Muscle layer of duodenum (tissue), 2 donors: ENCODE measurements at regions not wholly inside any gene's neighbourhood (a gene's known extent, or its start where the extent isn't known, plus 50 kb on each side); places are given as distances from the start of the nearest gene placed in this dataset.

Source experiments
- H3K27ac ChIP-seq: one replicate; pipeline ENCODE4 v1.7.0; 2013; ENCODE audit warnings: mild to moderate bottlenecking, low read length
- H3K27me3 ChIP-seq: one replicate; pipeline ENCODE4 v1.7.0; 2013; ENCODE audit warnings: low read depth, mild to moderate bottlenecking, control low read depth, low read length
- H3K36me3 ChIP-seq, 2 donors: one replicate each; pipeline ENCODE4 v1.7.0; 2013; ENCODE audit warnings: low read length in 2 of 2, control low read depth in 1 of 2, mild to moderate bottlenecking in 1 of 2; ENCODE audit not compliant: insufficient read depth in 2 of 2, control insufficient read depth in 1 of 2
- H3K4me1 ChIP-seq, 2 donors: one replicate each; pipeline ENCODE4 v1.7.0; 2013; ENCODE audit warnings: low read length in 2 of 2, mild to moderate bottlenecking in 2 of 2, control low read depth in 1 of 2, moderate library complexity in 1 of 2; ENCODE audit not compliant: insufficient read depth in 2 of 2, control insufficient read depth in 1 of 2
- H3K4me3 ChIP-seq, 2 donors: one replicate each; pipeline ENCODE4 v1.7.0; 2013; ENCODE audit warnings: low read length in 2 of 2, low read depth in 1 of 2, mild to moderate bottlenecking in 1 of 2
- H3K9me3 ChIP-seq, 2 donors: one replicate each; pipeline ENCODE4 v1.7.0; 2013; ENCODE audit warnings: low read length in 2 of 2, control low read depth in 1 of 2, mild to moderate bottlenecking in 1 of 2; ENCODE audit not compliant: control insufficient read depth in 1 of 2
- donor health status: healthy.

DNA sequence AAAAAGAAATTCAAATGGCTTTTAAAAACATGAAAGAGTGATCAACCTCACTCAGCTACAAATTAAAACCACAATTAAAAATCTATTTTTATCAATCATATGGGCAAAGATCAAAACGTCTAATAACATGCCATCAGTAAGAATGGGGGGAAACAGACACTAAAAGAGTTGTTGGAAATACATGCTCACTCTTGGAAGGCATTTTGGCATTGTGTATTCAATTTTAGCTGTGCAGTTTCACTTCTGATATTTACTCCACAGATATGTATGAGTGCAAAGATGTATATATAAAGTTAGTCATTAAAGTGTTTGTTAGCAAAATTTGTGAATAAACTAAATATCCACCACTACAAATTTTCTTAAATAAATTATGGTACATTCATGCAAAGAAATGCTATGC lies 112.3 kb upstream of the TOP1 start:
- Histone ChIP-seq H3K4me3 (no peak overlapping the region), H3K36me3 (no peaks in the 10 kb centered on the region), H3K27me3 (no peaks in the 10 kb centered on the region), H3K27ac (no peak overlapping the region), H3K9me3 (no peaks in the 10 kb centered on the region), H3K4me1 (no peaks in the 10 kb centered on the region)

DNA sequence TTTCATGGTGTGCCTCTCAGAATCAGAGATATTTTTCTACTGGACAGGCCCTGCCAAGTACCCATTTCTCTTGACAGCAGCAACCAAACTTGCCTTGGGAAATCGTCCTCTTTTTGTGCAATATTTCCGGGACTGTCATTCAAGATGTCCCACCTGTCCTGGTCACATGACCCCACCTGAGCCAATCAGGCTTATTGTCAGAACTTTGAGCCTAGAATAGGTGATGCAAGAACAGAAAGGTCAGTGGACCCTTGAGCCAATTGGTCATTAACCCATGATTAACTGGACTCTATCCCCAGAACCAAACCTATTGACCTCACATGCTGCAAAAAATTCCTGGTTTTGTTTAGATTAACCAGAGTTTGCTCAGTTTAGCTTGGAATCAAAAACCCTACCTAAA lies 108.3 kb upstream of the TOP1 start:
- H3K9me3 ChIP-seq: no peaks in the 10 kb centered on the region
- no peaks in the 10 kb centered on the region for H3K36me3 ChIP-seq
- no peaks in the 10 kb centered on the region for H3K4me1 ChIP-seq
- H3K27ac ChIP-seq: no peak overlapping the region
- H3K4me3 ChIP-seq: no peak overlapping the region
- no peaks in the 10 kb centered on the region for H3K27me3 ChIP-seq

DNA sequence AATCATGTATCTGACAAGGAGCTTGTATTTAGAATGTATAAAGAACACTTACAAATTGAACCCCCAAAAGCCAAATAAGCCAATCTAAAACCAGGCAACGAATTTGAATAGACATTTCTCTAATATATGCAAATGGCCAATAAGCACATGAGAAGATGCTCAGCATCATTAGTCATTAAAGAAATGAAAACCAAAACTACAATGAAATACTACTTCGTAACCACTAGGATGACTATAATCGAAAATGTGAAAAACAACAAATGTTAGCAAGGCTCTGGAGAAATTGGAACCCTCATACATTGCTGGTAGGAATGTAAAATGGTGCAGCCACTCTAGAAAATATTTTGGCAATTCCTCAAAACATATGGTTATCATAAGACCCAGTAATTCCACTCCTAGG lies 105.8 kb upstream of the TOP1 start:
- H3K9me3 ChIP-seq: no peaks in the 10 kb centered on the region
- H3K4me3 ChIP-seq: no peak overlapping the region
- no peaks in the 10 kb centered on the region for H3K27me3 ChIP-seq

DNA sequence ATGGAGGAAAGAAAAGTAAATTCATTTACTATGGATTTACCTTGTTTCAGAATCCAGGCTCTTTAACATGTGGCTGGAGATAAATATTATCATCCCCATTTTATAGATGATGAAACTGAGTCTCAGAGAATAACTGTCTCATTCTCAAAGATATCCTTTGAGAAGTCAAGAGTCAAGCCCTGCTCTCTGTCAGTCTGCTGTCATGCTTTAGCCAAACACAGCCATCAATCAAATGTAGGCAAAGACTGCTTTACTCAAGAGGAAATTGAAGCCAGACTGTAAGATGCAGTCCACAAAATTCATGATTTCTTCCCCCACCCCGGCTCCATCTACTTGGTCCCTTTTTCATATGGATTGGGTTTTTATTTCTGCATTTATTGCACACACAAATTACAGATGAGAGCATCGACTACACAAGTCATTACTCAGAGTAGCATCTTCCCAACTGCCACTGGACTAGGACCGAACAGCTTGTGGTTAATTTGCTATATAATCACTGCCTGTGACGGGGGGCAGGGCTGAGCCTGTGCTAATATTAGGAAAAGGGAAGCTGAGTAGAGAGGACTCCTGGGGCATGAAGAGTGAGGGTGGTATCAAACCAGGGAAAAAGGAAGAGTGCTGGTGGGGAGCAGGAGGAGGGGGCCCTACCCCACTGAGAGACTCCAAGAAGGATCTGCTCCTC lies 102.7 kb upstream of the TOP1 start:
- no peaks in the 10 kb centered on the region for H3K27me3 ChIP-seq
- no peak overlapping the region for H3K27ac ChIP-seq
- H3K36me3 ChIP-seq: no peaks in the 10 kb centered on the region
- H3K4me1 ChIP-seq: no peaks in the 10 kb centered on the region
- no peaks in the 10 kb centered on the region for H3K9me3 ChIP-seq
- no peak overlapping the region for H3K4me3 ChIP-seq

More for the DNA sequence above, 105.8 kb upstream of the TOP1 start:
- H3K4me1 ChIP-seq: no peaks in the 10 kb centered on the region
- no peak overlapping the region for H3K27ac ChIP-seq
- no peaks in the 10 kb centered on the region for H3K36me3 ChIP-seq

DNA sequence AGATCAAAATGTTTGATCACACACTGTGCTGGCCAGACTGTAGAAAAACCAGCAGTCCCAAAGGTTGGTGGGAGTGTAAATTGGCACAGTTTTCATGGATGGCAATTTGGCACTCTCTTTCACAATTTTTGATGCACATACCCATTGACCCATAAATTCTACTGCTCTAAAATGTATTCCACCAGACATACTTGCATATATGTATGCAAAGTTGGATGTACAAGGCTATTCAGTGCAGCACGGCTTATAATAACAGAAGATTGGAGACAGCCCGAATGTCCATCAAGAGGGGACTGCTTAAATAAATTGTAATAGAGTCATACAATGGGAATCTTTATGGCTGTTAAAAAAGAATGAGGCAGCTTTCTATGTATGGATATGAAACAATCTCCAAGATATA lies 101.7 kb upstream of the TOP1 start:
- Histone ChIP-seq H3K36me3 (no peaks in the 10 kb centered on the region), H3K27ac (no peak overlapping the region), H3K4me3 (no peak overlapping the region), H3K9me3 (no peaks in the 10 kb centered on the region), H3K27me3 (no peaks in the 10 kb centered on the region), H3K4me1 (no peaks in the 10 kb centered on the region)

DNA sequence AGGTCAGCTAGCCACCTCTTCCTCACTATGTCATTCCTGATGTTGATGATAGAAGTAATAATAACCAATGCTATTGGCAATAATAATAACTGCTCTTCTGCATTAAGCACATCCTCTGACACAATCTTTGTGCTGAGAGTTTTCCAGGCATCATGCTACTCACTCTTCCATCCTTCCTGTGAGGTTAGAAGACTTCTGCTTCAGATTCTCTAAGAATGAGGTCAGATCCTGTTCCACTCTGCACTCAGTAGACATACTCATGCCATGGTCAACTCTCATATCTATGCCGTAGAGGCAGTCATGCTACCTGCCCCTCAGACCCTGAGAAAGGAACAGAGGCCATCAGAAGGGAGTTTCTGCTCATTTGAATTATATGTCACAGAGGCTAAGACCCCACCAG lies 98.1 kb upstream of the TOP1 start:
- H3K4me1 ChIP-seq: no peaks in the 10 kb centered on the region
- no peak overlapping the region for H3K27ac ChIP-seq
- no peaks in the 10 kb centered on the region for H3K36me3 ChIP-seq
- H3K4me3 ChIP-seq: no peak overlapping the region
- H3K27me3 ChIP-seq: no peaks in the 10 kb centered on the region
- H3K9me3 ChIP-seq: no peaks in the 10 kb centered on the region

DNA sequence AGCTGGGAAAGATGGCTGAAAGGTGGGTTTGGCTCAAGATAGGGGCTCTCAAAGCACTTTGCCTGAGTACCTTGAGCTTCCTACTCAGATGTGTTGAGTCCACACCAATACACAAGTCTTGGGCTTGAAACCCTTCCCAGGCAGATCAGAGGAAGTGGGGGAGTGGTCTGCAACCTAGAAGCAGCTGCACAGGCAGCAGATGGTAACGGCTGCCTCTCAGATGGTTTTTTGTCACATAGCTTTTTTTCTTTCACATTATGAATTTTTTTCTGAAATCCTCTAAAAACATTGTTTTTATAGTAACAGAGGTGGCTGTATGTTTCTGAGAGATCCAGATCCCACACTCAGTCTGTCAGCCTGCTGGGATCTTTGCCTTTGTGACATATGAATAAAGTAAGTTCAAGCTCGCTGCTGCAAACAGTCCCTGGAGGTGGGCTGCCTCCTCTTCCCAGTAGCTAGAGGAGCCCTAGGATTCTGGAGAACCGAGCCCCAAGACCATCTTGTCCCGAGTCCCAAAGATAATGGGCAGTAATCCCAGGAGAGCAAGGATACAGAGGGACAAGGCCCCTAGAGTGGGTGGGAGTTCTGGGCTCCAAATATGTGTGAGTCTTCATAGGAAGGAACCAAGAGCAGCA lies 97.1 kb upstream of the TOP1 start:
- no peak overlapping the region for H3K27ac ChIP-seq
- no peaks in the 10 kb centered on the region for H3K9me3 ChIP-seq
- no peak overlapping the region for H3K4me3 ChIP-seq
- no peaks in the 10 kb centered on the region for H3K36me3 ChIP-seq
- no peaks in the 10 kb centered on the region for H3K27me3 ChIP-seq
- H3K4me1 ChIP-seq: no peaks in the 10 kb centered on the region

DNA sequence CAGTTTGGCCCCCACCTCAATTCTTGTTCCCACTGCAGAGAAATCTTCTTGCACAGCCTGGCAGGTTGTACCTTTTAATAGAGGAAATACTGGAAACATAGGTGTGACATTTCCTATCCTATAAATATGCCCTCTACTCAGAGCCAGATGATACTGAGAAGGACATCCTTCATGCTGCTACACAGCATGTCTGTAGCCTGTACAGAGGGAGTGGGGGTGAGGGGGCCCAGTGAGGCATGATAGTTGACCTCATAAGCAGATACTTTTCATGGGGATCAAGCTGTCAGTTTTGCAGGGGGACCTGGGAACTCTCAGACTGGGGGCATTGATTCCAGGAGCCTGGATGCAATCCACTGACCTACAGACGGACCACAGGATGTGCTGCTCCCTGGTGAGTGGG lies 96.2 kb upstream of the TOP1 start:
- no peak overlapping the region for H3K4me3 ChIP-seq
- H3K4me1 ChIP-seq: no peaks in the 10 kb centered on the region
- no peaks in the 10 kb centered on the region for H3K36me3 ChIP-seq
- H3K27ac ChIP-seq: no peak overlapping the region
- H3K9me3 ChIP-seq: no peaks in the 10 kb centered on the region
- no peaks in the 10 kb centered on the region for H3K27me3 ChIP-seq

DNA sequence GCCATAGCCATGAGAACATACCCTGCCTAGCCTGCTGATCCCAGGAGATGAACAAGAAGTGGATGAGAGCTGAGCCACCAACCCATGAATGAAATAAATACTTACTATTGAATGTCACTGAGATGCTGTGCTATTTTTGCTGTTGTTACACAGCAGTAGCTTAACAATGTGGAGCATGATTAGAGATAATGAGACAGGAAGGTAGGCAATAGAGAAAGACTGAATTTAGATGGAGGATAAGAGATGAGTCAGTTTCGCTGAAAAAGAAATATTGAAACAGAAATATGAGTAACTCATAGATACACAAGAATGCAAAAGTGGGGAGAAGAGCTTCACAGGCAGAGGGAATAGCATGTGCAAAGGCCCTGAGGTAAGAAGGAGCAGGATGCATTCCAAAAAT lies 94.9 kb upstream of the TOP1 start:
- no peak overlapping the region for H3K27ac ChIP-seq

DNA sequence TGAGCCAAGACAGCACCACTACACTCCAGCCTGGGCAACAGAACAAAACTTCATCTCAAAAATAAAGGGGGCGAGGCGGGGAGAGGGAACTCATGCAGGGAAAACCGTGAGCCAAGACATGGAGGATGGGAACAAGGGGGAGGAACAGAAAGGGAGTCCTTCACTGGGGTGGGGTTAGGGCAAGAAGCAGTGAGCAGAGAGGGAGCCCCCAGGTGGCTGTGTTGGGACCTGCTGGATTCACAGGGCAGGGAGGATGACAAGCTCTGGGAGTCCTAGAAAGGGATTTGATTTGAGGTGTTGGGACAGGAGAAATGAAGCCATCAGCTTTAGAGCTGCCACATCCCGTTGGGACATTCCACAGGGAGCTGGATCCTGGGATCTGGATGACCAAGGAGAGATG lies 90.6 kb upstream of the TOP1 start:
- H3K9me3 ChIP-seq: no peaks in the 10 kb centered on the region
- H3K36me3 ChIP-seq: no peaks in the 10 kb centered on the region
- no peaks in the 10 kb centered on the region for H3K27me3 ChIP-seq
- H3K4me1 ChIP-seq: no peaks in the 10 kb centered on the region
- no peak overlapping the region for H3K27ac ChIP-seq
- no peak overlapping the region for H3K4me3 ChIP-seq

More for the DNA sequence above, 94.9 kb upstream of the TOP1 start:
- Histone ChIP-seq H3K4me1 (no peaks in the 10 kb centered on the region), H3K4me3 (no peak overlapping the region), H3K27me3 (no peaks in the 10 kb centered on the region), H3K36me3 (no peaks in the 10 kb centered on the region), H3K9me3 (no peaks in the 10 kb centered on the region)

DNA sequence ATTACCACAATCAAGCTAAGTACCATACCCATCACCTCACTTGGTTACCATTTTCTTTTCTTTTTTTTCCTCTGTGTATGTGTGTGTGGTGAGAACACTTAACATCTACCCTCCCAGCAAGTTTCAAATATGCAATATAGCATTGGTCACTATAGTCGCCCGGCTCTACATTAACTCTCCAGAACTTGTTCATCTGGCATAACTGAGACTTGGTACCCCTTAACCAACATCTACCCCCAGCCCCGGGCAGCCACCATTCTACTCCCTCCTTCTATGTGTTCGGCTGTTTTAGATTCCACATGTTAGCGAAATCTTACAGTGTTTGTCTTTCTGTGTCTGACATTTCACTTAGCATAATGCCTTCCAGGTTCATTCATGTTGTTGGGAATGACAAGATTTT lies 89.0 kb upstream of the TOP1 start:
- H3K4me3 ChIP-seq: no peak overlapping the region
- no peaks in the 10 kb centered on the region for H3K4me1 ChIP-seq
- H3K27ac ChIP-seq: no peak overlapping the region
- no peaks in the 10 kb centered on the region for H3K36me3 ChIP-seq
- H3K27me3 ChIP-seq: no peaks in the 10 kb centered on the region
- no peaks in the 10 kb centered on the region for H3K9me3 ChIP-seq

DNA sequence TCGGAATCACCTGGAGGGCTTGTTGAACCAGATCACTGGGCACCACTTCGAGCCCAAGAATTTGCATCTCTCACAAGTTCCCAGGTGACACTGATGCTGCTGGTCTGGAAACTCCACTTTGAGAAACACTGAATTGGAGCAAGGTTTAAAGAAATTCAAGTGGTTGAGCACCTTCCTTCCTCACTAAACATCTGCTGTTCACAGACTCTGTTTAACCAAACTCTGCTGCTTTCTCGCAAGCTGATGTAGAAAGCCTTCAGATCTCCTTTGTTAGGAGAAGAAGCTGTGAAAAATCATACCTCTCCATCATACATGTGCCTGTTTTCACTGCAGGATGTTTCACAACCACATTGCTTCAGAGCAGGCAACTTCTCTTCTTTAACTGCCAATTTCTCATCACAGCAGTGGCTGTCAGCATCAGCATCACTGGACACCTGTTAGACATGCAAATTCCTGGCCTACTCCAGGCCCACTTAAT lies 87.5 kb upstream of the TOP1 start:
- H3K4me1 ChIP-seq: no peaks in the 10 kb centered on the region
- H3K4me3 ChIP-seq: no peak overlapping the region
- no peaks in the 10 kb centered on the region for H3K9me3 ChIP-seq
- H3K27ac ChIP-seq: no peak overlapping the region
- H3K27me3 ChIP-seq: no peaks in the 10 kb centered on the region
- no peaks in the 10 kb centered on the region for H3K36me3 ChIP-seq
